ENCODE measurements at regions not wholly inside any gene's neighbourhood (a gene's known extent, or its start where the extent isn't known, plus 50 kb on each side); places are given as distances from the start of the nearest gene placed in this dataset.

DNA sequence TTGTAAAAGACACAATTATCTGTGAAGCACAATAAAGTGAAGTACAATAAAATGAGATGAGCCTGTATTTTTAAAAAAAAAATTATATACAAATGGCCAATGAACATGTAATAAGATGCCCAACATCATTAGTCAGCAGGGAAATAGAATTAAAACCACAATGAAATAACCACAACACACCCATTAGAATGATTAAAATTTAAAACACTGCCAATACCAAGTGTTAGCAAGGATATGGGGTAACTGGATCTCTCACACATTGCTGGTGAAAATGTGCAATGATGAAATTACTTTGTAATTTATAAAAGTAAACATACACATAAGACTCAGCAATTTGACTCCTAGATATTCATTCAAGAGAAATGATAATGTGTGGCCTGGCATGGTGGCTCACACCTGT is 62.8 kb downstream of the SHOC1 start:
- Histone ChIP-seq H3K4me3 (no peak overlapping the region), H3K27ac (no peak overlapping the region), H3K9me3 (peaks cover 4% of the 10 kb centered on the region), H3K36me3 (ENCODE audit: insufficient read depth in 1 of 2, low read depth in 1 of 2) (peaks cover 0 to 2% of the 10 kb centered on the region in 2 donors), H3K4me1 (no peaks in the 10 kb centered on the region), H3K27me3 (ENCODE audit: insufficient read depth in 3 of 3, low read length in 2 of 3) (no peaks in the 10 kb centered on the region)
- intact Hi-C loops (cut with DNase I), result no loop called here
- TF ChIP-seq, protein P1, sequence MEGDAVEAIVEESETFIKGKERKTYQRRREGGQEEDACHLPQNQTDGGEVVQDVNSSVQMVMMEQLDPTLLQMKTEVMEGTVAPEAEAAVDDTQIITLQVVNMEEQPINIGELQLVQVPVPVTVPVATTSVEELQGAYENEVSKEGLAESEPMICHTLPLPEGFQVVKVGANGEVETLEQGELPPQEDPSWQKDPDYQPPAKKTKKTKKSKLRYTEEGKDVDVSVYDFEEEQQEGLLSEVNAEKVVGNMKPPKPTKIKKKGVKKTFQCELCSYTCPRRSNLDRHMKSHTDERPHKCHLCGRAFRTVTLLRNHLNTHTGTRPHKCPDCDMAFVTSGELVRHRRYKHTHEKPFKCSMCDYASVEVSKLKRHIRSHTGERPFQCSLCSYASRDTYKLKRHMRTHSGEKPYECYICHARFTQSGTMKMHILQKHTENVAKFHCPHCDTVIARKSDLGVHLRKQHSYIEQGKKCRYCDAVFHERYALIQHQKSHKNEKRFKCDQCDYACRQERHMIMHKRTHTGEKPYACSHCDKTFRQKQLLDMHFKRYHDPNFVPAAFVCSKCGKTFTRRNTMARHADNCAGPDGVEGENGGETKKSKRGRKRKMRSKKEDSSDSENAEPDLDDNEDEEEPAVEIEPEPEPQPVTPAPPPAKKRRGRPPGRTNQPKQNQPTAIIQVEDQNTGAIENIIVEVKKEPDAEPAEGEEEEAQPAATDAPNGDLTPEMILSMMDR (IDR thresholded peaks at IDR 0.05), result no peak
- ATAC-seq (no peak), DNase-seq (no peak)

DNA sequence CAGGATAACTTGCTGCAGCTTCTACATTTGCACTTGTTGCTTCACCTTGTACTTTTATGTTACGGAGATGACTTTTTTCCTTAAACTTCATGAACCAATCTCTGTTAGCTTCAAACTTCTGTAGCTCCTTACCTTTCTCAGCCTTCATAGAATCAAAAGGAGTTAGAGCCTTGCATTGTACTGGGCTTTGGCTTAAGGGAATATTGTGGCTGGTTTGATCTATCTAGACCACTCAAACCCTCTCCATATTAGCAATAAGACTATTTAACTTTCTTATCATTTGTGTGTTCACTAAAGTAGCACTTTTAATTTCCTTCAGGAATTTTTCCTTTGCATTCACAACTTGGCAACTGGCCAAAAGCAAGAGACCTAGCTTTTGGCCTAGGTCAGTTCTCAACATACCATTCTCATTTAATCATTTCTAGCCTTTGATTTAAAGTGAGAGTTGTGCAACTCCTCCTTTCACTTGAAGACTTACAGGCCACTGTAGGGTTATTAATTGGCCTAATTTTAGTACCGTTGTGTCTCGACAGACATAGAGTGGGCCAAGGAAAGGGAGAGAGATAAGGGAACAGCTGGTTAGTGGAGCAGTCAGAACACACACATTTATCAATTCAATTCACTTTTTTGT is 63.7 kb downstream of the SHOC1 start:
- intact Hi-C loops (cut with DNase I), result no loop called here
- ATAC-seq, result no peak
- 89 to 94% (median 92%) methylated on average over 3 of the region's 3 CpGs for WGBS, 3 donors

DNA sequence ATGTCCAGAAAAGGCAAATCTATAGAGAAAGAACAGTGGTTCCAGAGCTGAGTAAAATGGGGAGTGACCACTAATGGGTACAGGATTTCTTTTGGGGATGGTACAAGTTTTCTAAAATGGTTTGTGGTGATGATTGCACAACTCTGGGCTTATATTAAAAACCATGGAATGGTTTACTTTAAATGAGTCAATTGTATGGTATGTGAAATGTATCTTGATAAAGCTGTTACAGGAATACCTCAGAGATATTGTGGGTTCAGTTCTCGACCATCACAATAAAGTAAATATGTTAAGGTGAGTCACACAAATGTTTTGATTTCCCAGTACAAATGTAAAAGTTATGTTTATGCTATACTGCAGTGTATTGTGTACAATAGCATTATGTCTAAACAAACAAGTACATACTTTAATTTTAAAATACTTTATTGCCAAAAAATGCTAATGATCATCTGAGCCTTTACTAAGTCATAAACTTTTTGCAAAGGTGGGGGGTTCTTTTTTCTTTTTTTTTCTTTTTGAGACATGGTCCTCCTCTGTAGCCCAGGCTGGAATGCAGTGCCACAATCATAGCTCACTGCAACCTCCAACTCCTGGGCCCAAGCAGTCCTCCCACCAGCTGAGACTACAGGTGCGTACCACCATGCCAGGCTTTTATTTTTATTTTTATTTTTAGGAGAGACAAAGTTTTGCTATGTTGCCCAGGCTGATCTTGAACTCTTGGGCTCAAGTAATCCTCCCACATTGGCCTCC is 65.9 kb downstream of the SHOC1 start:
- Histone ChIP-seq H3K4me3 (no peak overlapping the region), H3K27ac (no peak overlapping the region), H3K27me3 (ENCODE audit: insufficient read depth in 3 of 3, low read length in 2 of 3) (no peaks in the 10 kb centered on the region), H3K9me3 (no peaks in the 10 kb centered on the region), H3K36me3 (ENCODE audit: insufficient read depth in 1 of 2, low read depth in 1 of 2) (peaks cover 0 to 2% of the 10 kb centered on the region in 2 donors), H3K4me1 (no peaks in the 10 kb centered on the region)
- intact Hi-C loops (cut with DNase I), result no loop called here
- WGBS, 3 donors, result 90 to 92% (median 91%) methylated on average over 2 of the region's 2 CpGs
- DNase-seq (no peak), ATAC-seq (no peak)
- TF ChIP-seq, protein P1 (IDR thresholded peaks at IDR 0.05), result no peak

More for the DNA sequence above, 63.7 kb downstream of the SHOC1 start:
- no peak for DNase-seq
- H3K4me3 ChIP-seq, result no peak overlapping the region
- TF ChIP-seq, protein P1 (IDR thresholded peaks at IDR 0.05), result no peak
- no peak overlapping the region for H3K27ac ChIP-seq
- peaks cover 0 to 2% of the 10 kb centered on the region in 2 donors for H3K36me3 ChIP-seq (ENCODE audit: insufficient read depth in 1 of 2, low read depth in 1 of 2)
- H3K4me1 ChIP-seq, result no peaks in the 10 kb centered on the region
- H3K9me3 ChIP-seq, result peaks cover 4% of the 10 kb centered on the region
- no peaks in the 10 kb centered on the region for H3K27me3 ChIP-seq (ENCODE audit: insufficient read depth in 3 of 3, low read length in 2 of 3)

DNA sequence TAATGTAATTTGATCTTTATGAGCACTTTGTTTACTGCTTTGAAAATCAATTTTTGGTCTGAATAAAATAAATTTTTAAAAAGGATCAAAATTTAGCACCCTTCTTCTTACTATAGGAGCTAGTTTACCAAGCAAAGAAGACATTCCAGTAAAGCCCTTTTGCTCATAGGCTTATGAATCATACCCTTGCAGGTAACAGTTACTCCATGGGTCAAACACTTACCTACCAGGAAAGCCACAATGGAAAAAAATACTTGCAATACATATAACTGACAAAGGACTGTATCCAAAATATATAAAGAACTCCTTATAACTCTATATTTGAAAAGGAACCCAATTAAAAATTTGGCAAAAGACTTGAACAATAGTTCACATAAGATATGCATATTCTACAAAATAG is 66.6 kb downstream of the SHOC1 start:
- H3K27me3 ChIP-seq (ENCODE audit: insufficient read depth in 3 of 3, low read length in 2 of 3), result no peaks in the 10 kb centered on the region
- intact Hi-C loops (cut with DNase I), result no loop called here
- H3K4me1 ChIP-seq, result no peaks in the 10 kb centered on the region
- no peak overlapping the region for H3K4me3 ChIP-seq
- TF ChIP-seq, protein P1 (IDR thresholded peaks at IDR 0.05), result no peak
- DNase-seq, result no peak
- H3K36me3 ChIP-seq (ENCODE audit: insufficient read depth in 1 of 2, low read depth in 1 of 2), result peaks cover 0 to 2% of the 10 kb centered on the region in 2 donors
- no peak for ATAC-seq
- no peak overlapping the region for H3K27ac ChIP-seq
- no peaks in the 10 kb centered on the region for H3K9me3 ChIP-seq

All from psoas muscle (tissue), 7 donors.